Right lobe of liver (tissue), 6 donors: ENCODE measurements at regions not wholly inside any gene's neighbourhood (a gene's known extent, or its start where the extent isn't known, plus 50 kb on each side); places are given as distances from the start of the nearest gene placed in this dataset.

Source experiments
- ATAC-seq, 4 donors: fragments of 200-7000 bp; cut with Tn5 transposase; one replicate each; pipeline ENCODE4 v1.9.1; 2020; ENCODE audit warnings: mild to moderate bottlenecking in 4 of 4, moderate library complexity in 4 of 4
- DNase-seq, 3 donors: peaks; one replicate each; pipeline ENCODE4 v3.0.0-alpha.2; 2020
- H3K27ac ChIP-seq, 3 donors: fragments of 200-600 bp; one replicate each; pipeline ENCODE4 v1.8.0; 2022
- H3K27me3 ChIP-seq, 2 donors: fragments of 200-600 bp; one replicate each; pipeline ENCODE4 v1.8.0; 2022
- H3K36me3 ChIP-seq, 4 donors: fragments of 200-600 bp; sonication (generic) in 1 of 4; one replicate each; pipeline versions ENCODE4 v1.5.1 to v1.8.0; 2017 to 2022; ENCODE audit warnings: control low read depth in 1 of 4
- H3K4me1 ChIP-seq, 4 donors: fragments of 200-600 bp; sonication (generic) in 1 of 4; one replicate each; pipeline versions ENCODE4 v1.5.1 to v1.8.0; 2017 to 2022; ENCODE audit warnings: control low read depth in 1 of 4
- H3K4me3 ChIP-seq, 3 donors: fragments of 200-600 bp; one replicate each; pipeline ENCODE4 v1.8.0; 2022
- H3K9me3 ChIP-seq, 4 donors: fragments of 200-600 bp; sonication (generic) in 1 of 4; one replicate each; pipeline versions ENCODE4 v1.5.1 to v1.8.0; 2017 to 2022; ENCODE audit warnings: control low read depth in 1 of 4
- CTCF ChIP-seq, 4 donors: fragments of 200-600 bp in 3 of 4; fragments of 450-650 bp in 1 of 4; IDR thresholded peaks; one replicate each; pipeline versions ENCODE4 v1.5.1 to v1.8.0; 2016 to 2022; ENCODE audit warnings: antibody characterized with exemption in 4 of 4, mild to moderate bottlenecking in 2 of 4
- POLR2A ChIP-seq: fragments of 450-650 bp; IDR thresholded peaks from one replicate; pipeline ENCODE4 v1.6.1; 2017; ENCODE audit warnings: antibody characterized with exemption, mild to moderate bottlenecking
- WGBS: methylation state at CpG from one replicate; pipeline ENCODE4 v1.1.6; 2018; ENCODE audit warnings: low coverage, low lambda C conversion rate; ENCODE audit not compliant: insufficient coverage; ENCODE audit errors: missing lambda C conversion rate; 5-methylcytosine and 5-hydroxymethylcytosine counted together
- intact Hi-C, 2 donors: fragments of 100-400 bp; cut with DNase I; formaldehyde crosslinking; loops; one replicate each; pipeline versions ENCODE4 v1.11.2 to v1.14.1; 2022
- donor health status: DM: no; HTN: yes; CAD: no.
- donor health status: DM: no; HTN: no; CAD: no.
- donor health status: DM: no; HTN: no; CAD: no.
- donor health status: DM: no; HTN: yes; CAD: no.
- donor health status: DM: no; HTN: yes; CAD: no.

DNA sequence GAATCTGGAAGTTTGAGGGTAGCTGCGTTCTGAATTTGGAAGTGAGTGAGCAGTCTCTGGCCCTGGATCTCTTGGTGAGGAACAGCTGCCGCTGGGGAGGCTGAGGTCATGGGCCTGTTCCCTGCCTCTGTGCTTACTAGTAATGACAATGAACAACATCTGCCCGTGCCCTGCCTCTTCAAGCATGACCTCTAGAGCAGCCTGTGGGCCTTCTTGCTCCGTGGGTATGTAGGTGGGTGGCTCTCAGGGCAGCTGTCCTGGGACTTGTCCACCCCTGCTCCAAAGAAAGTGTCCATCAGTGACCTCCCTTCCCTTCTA lies 186.2 kb downstream of the CXCL12 start:
- Histone ChIP-seq H3K27me3 (no peaks in the 10 kb centered on the region), H3K4me3 (no peak overlapping the region), H3K4me1 (peaks cover 0 to 15% (median 6%) of the 10 kb centered on the region in 4 donors), H3K9me3 (no peaks in the 10 kb centered on the region), H3K27ac (no peak overlapping the region), H3K36me3 (no peaks in the 10 kb centered on the region)
- no CpG with 5 or more reads among the region's 4 CpGs for WGBS
- intact Hi-C loops: no loop called here
- no peak for DNase-seq
- ATAC-seq: no peak
- no peak for TF ChIP-seq POLR2A
- no peak for TF ChIP-seq CTCF (IDR thresholded peaks at IDR 0.05)

- H3K27ac ChIP-seq: no peak overlapping the region
- TF ChIP-seq CTCF (IDR thresholded peaks at IDR 0.05): no peak
- no peak for TF ChIP-seq POLR2A
- no peaks in the 10 kb centered on the region for H3K36me3 ChIP-seq
- ATAC-seq (no peak), DNase-seq (no peak)
- intact Hi-C loops: no loop called here
- H3K4me3 ChIP-seq: no peak overlapping the region
- H3K27me3 ChIP-seq: no peaks in the 10 kb centered on the region
- 46% methylated on average over 2 of the region's 4 CpGs for WGBS
- peaks cover 0 to 15% (median 6%) of the 10 kb centered on the region in 4 donors for H3K4me1 ChIP-seq
- H3K9me3 ChIP-seq: no peaks in the 10 kb centered on the region
These were observed 186.7 kb downstream of the CXCL12 start for GRCh38 chr10:44198096-44198779.

- H3K27me3 ChIP-seq: no peaks in the 10 kb centered on the region
- no peak overlapping the region for H3K4me3 ChIP-seq
- no peaks in the 10 kb centered on the region for H3K9me3 ChIP-seq
- peaks cover 0 to 15% (median 6%) of the 10 kb centered on the region in 4 donors for H3K4me1 ChIP-seq
- no peak overlapping the region for H3K27ac ChIP-seq
- WGBS: no CpG with 5 or more reads among the region's 3 CpGs
- TF ChIP-seq CTCF (IDR thresholded peaks at IDR 0.05) (no peak), POLR2A (no peak)
- ATAC-seq (no peak), DNase-seq (no peak)
- intact Hi-C loops: no loop called here
- H3K36me3 ChIP-seq: no peaks in the 10 kb centered on the region
These were observed 187.3 kb downstream of the CXCL12 start for GRCh38 chr10:44197646-44198045.

DNA sequence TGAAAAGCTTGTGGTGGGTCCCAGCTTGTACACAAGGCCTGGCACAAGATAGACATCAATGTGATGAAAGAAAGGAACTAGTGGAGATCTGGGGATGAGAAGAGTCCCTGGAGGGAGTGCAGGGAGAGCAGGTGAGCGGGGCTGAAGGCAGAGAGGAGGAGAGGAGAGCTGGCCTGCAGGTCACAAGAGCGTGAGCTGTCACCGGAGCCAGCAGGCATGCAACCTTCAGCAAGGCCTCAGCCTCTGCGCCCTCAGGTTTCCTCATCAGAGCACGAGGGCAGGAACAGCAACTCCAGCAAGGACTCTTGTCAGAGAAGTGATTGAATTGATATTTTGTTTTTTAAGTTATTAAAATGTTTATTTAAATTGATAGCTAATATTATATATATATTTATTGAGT lies 188.6 kb downstream of the CXCL12 start:
- H3K36me3 ChIP-seq: no peaks in the 10 kb centered on the region
- WGBS: 91% methylated on average over 4 of the region's 5 CpGs
- no peak for ATAC-seq
- H3K4me3 ChIP-seq: no peak overlapping the region
- intact Hi-C loops: no loop called here
- H3K27ac ChIP-seq: peak overlapping the region in 1 of 3 donors; percentile 30
- DNase-seq: no peak
- no peaks in the 10 kb centered on the region for H3K27me3 ChIP-seq
- no peak for TF ChIP-seq CTCF (IDR thresholded peaks at IDR 0.05)
- TF ChIP-seq POLR2A: no peak
- H3K9me3 ChIP-seq: no peaks in the 10 kb centered on the region
- H3K4me1 ChIP-seq: peaks cover 0 to 15% (median 6%) of the 10 kb centered on the region in 4 donors

DNA sequence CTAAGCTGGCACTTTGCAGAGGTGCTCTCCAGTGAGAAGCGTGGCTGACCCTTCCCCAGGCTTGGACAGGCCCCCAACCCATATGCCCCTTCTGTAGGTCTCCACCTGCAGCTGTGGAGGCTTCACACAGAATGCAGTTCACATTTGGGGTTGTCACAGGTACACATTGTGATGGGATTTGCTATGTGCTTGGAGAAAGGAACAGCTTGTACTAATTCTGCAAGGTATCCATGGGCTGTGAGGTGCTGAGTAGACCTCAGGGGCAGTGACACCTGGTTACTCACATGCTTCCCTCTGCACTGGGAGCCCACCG lies 188.9 kb downstream of the CXCL12 start:
- intact Hi-C loops: no loop called here
- Histone ChIP-seq H3K36me3 (no peaks in the 10 kb centered on the region), H3K4me1 (peaks cover 0 to 15% (median 6%) of the 10 kb centered on the region in 4 donors), H3K4me3 (no peak overlapping the region), H3K27ac (peak overlapping the region in 1 of 3 donors; percentile 30), H3K27me3 (no peaks in the 10 kb centered on the region), H3K9me3 (no peaks in the 10 kb centered on the region)
- ATAC-seq (peak in 2 of 4 donors; percentile 1 to 8), DNase-seq (no peak)
- TF ChIP-seq POLR2A: no peak
- no peak for TF ChIP-seq CTCF (IDR thresholded peaks at IDR 0.05)
- WGBS: 60% methylated on average over 1 of the region's 2 CpGs
